HG03095 (cell line): ENCODE measurements at regions not wholly inside any gene's neighbourhood (a gene's known extent, or its start where the extent isn't known, plus 50 kb on each side); places are given as distances from the start of the nearest gene placed in this dataset.
A peak's percentile ranks its signal among the peaks of the same experiment; 100 is the strongest.
"Not testable (repeated sequence)": the region's sequence is repeated elsewhere in the genome, so short reads cannot be mapped to it uniquely, and the experiment has no call there.

Experiments used
- ATAC-seq: cut with Tn5 transposase; IDR thresholded peaks from one replicate; pipeline ENCODE4 v1.9.1; 2021; ENCODE audit warnings: moderate library complexity; ENCODE audit not compliant: unreplicated experiment

- ATAC-seq, result no peak
These were observed 231.8 kb downstream of the KCNE4 start for GRCh38 chr2:223283771-223284170.

GRCh38 chr2:223285370-223286265 is 233.6 kb downstream of the KCNE4 start:
- no peak for ATAC-seq

GRCh38 chr2:223294756-223295155 is 242.8 kb downstream of the KCNE4 start:
- ATAC-seq, result no peak

GRCh38 chr2:223297788-223298187 is 245.8 kb downstream of the KCNE4 start:
- no peak for ATAC-seq

GRCh38 chr2:223298329-223298728 is 246.3 kb downstream of the KCNE4 start:
- not testable (repeated sequence) for ATAC-seq

- ATAC-seq, result no peak
These were observed 248.3 kb downstream of the KCNE4 start for GRCh38 chr2:223300326-223300725.

- peak; percentile 69 for ATAC-seq
These were observed 254.4 kb downstream of the KCNE4 start for GRCh38 chr2:223306371-223306770.

GRCh38 chr2:223311889-223312680 is 260.1 kb downstream of the KCNE4 start:
- no peak for ATAC-seq

- ATAC-seq, result no peak
These were observed 261.1 kb downstream of the KCNE4 start for GRCh38 chr2:223313101-223313500.

- no peak for ATAC-seq
These were observed 262.8 kb downstream of the KCNE4 start for GRCh38 chr2:223314811-223315210.

GRCh38 chr2:223315813-223316212 is 263.8 kb downstream of the KCNE4 start:
- no peak for ATAC-seq

GRCh38 chr2:223316342-223316741 is 264.4 kb downstream of the KCNE4 start:
- ATAC-seq, result no peak

- no peak for ATAC-seq
These were observed 267.6 kb downstream of the KCNE4 start for GRCh38 chr2:223319601-223320000.

GRCh38 chr2:223324402-223324801 is 272.4 kb downstream of the KCNE4 start:
- no peak for ATAC-seq

- no peak for ATAC-seq
These were observed 273.6 kb downstream of the SCG2 start for GRCh38 chr2:223328578-223328977.

GRCh38 chr2:223330747-223331146 is 271.4 kb downstream of the SCG2 start:
- not testable (repeated sequence) for ATAC-seq

GRCh38 chr2:223338016-223338415 is 264.1 kb downstream of the SCG2 start:
- ATAC-seq, result no peak

- ATAC-seq, result no peak
These were observed 245.1 kb downstream of the SCG2 start for GRCh38 chr2:223357076-223357475.

- no peak for ATAC-seq
These were observed 239.1 kb downstream of the SCG2 start for GRCh38 chr2:223363085-223363484.

GRCh38 chr2:223365158-223365679 is 236.9 kb downstream of the SCG2 start:
- no peak for ATAC-seq

- no peak for ATAC-seq
These were observed 235.6 kb downstream of the SCG2 start for GRCh38 chr2:223366566-223366965.

GRCh38 chr2:223368481-223368880 is 233.7 kb downstream of the SCG2 start:
- no peak for ATAC-seq
